ENCODE measurements at regions not wholly inside any gene's neighbourhood (a gene's known extent, or its start where the extent isn't known, plus 50 kb on each side); places are given as distances from the start of the nearest gene placed in this dataset.

DNA sequence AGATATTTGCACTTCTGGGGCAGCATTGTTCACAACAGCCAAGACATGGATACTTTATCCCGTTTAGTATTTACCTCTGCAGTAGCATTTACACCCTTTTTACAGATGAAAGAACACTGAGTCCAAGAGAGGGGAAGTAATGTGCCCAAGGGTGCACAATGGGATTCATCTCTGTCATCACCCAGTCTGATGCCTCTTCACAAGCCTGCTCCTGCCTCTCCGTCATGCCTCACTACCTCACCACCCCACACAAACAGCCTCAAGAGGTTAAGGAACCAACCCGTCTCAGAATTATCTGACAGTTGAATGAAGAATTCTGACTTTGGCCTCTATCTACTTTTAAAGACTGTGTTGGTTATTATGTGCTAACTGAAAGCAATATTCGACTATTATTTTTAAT is 368.4 kb downstream of the ATP23 start:
- TF ChIP-seq TAF1 (IDR thresholded peaks at IDR 0.05; ENCODE audit: low read depth) (no peak), EGR1 (IDR thresholded peaks at IDR 0.05) (no peak), YY1 (IDR thresholded peaks at IDR 0.05; ENCODE audit: low read depth) (no peak), USF1 (IDR thresholded peaks at IDR 0.05) (no peak), MAX (IDR thresholded peaks at IDR 0.05) (no peak), CREB1 (IDR thresholded peaks at IDR 0.05; ENCODE audit: low read depth) (no peak)
- TF ChIP-seq, protein P1, sequence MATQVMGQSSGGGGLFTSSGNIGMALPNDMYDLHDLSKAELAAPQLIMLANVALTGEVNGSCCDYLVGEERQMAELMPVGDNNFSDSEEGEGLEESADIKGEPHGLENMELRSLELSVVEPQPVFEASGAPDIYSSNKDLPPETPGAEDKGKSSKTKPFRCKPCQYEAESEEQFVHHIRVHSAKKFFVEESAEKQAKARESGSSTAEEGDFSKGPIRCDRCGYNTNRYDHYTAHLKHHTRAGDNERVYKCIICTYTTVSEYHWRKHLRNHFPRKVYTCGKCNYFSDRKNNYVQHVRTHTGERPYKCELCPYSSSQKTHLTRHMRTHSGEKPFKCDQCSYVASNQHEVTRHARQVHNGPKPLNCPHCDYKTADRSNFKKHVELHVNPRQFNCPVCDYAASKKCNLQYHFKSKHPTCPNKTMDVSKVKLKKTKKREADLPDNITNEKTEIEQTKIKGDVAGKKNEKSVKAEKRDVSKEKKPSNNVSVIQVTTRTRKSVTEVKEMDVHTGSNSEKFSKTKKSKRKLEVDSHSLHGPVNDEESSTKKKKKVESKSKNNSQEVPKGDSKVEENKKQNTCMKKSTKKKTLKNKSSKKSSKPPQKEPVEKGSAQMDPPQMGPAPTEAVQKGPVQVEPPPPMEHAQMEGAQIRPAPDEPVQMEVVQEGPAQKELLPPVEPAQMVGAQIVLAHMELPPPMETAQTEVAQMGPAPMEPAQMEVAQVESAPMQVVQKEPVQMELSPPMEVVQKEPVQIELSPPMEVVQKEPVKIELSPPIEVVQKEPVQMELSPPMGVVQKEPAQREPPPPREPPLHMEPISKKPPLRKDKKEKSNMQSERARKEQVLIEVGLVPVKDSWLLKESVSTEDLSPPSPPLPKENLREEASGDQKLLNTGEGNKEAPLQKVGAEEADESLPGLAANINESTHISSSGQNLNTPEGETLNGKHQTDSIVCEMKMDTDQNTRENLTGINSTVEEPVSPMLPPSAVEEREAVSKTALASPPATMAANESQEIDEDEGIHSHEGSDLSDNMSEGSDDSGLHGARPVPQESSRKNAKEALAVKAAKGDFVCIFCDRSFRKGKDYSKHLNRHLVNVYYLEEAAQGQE (IDR thresholded peaks at IDR 0.05; ENCODE audit: low read depth), result no peak

Measured in Ishikawa (cell line).